Myocyte (in vitro differentiated cells): ENCODE measurements at regions not wholly inside any gene's neighbourhood (a gene's known extent, or its start where the extent isn't known, plus 50 kb on each side); places are given as distances from the start of the nearest gene placed in this dataset.
"Not testable (repeated sequence)": the region's sequence is repeated elsewhere in the genome, so short reads cannot be mapped to it uniquely, and the experiment has no call there.

Experiments
- DNase-seq: peaks from one replicate; pipeline ENCODE4 v3.0.0-alpha.2; 2012; ENCODE audit warnings: low read depth

DNA sequence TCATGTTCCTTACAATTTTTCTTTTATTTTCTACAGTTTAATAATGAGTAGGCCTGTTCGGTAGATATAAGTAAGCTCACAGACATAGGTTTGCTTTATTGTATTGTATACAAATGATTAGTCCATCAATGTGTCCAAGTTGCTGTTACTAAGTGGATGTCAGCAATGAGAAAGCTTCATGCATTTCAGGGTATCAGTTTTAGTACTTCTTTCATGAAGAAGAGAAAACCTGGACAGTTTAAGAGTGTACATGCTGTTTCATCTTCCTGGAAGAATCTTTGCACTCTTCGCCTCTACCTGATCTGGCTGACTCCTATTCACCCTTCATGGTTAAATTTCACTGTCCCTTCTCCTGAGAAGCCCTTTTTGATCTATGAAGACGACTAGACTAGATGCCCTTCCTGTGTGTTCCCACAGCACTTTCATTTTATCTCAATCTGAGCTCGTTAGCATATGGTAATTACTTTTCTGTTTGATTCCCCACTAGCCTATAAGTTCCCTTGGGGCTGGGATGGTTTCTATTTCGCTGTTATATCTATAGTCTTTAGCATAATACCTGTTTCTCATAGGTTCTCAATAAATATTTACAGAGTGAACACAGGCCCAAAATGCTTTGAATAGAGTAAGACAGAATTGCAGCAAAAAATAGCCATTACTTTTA is 70.7 kb downstream of the CETN3 start:
- no peak for DNase-seq

DNA sequence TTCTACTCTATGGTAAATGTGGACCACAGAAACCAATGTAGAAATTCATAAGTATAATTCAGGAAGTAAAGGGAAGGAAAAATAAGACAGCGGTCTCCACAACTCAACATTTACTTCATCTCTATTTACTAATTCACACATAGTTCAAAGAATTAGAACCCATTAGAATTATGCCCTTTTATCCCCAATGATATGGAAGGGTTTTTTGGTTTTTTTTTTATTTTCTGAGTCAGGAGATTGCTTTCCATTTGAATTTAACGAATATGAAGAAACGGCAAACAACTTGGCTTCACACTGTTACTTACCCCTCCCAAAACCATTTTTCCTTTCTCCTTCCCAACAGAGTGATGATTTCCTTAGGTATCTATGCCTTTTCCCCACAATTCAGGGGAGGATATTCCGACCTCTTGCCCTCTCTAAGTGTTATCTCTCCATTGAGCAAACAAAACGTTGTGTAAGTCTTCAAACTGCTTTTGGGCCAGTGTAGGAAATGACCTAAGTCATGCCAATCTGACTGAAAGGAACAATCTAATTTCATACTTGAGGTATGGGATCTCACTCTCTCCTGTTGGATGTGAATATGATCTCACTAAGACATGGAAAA is 72.0 kb downstream of the CETN3 start:
- no peak for DNase-seq

DNA sequence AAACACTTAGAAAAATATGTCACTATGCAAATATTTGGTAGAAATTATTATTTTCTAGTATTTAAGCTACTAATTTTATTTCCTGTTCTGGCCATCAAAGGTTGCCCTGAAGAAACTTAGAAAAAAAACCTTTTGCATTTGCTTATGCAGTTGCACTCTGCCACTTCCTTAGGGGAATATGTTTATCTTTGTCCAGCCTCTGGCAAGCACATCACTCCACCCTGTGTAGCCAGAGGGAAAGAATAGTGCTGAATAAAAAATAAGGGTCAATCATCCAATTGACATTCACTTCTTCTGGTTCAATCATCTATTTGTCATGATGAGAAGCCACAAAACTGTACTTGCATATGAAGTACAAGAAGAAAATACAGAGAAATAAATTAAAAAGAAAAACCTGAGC is 72.8 kb downstream of the CETN3 start:
- no peak for DNase-seq

DNA sequence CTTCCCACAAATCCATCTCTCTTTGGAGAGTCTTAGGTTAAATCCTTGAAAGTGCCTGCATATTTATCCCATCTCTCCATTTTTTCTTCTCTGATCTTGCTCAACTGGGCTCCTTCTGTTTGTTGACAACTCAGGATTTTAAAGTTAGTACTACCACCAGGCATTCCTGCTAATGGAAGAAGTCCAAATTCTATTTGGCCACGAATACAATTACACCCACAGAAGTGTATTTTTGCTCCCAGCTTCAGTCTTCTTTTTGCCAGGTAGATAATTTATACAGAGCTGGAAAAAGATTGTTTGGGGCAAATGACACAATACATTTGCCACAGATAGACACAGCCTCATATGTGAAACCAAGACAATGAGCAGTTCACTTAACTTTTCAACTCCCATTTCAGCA is 74.8 kb downstream of the CETN3 start:
- no peak for DNase-seq

DNA sequence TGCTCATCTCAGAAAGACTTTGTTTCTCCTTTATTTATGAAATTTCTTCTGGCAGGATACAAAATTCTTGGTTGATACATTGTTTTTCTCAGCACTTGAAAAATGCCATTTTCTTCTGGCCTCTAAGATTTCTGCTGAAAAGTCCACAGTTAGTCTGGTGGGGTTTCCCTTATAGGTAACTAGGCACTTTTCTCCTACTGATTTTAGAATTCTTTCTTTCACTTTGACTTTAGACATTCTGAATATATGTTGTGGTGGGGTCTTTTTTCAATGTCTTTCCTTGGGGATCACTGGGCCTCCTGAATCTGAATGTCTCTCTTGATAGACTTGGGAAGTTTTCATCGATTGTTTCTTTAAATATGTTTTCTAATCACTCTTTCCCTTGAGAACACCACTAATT is 79.6 kb downstream of the CETN3 start:
- no peak for DNase-seq

DNA sequence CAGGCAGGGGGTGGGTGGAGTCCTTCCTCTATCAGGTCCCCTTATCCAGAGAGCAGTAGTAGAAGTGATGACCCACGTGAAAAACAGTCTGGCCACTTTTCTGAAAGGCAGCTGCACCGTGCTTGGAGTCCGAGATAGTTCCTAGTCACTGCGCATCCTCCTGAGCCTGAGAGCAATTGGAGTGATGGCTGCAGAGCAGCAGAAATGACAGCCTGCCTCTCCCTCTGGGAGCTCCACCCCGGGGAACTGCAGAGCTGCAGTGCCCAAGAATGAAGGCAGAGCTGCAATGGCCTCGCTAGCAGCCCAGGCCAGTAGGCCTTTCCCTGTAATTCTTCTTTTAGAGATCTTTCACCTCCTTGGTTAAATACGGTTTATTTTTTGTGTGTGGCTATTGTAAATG is 82.6 kb downstream of the CETN3 start:
- DNase-seq: no peak

DNA sequence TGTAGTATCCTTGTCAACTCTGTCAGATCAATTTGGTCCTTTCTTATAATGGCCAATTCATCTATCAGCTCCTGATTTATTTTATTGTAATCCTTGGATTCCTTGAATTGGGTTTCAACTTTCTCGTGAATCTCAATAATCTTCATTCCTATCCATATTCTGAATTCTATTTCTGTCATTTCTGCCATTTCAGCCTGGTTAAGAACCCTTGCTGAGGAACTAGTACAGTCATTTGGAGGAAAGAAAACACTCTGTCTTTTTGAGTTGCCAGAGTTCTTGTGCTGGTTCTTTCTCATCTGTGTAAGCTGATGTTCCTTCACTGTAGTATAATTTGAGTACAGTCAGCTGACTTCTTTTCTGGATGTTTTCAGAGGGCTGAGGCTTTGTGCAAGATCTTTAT is 84.5 kb downstream of the CETN3 start:
- no peak for DNase-seq

DNA sequence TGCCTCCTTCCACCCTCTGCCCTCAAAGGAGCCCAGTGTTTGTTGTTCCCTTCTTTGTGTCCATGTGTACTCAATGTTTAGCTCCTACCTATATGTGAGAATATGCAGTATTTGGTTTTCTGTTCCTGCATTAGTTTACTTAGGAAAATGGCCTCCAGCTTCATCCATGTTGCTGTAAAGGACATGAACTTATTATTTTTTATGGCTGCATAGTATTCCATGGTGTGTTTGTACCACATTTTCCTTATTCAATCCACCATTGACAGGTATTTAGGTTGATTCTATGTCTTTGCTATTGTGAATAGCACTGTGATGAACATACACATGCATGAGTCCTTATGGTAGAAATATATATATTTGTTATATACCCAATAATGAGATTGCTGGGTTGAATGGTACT is 89.2 kb downstream of the CETN3 start:
- not testable (repeated sequence) for DNase-seq

DNA sequence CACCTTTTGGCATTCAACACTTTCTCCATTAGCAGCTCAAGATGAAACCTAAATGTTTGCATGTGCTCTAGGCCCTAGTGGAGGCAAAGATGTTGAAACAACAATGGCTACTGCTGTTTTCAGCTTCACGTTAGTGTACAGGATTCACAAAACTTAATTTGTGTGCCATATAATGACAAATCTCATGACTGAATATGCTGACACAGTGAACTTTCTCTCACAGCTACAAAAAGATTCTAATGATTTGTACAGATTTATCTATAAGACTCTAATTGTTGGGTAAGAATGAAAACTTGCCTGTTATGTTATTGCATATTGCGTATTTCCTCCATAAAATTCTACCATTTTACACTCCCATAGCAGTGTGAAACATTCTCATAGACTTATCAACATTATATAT is 97.5 kb downstream of the CETN3 start:
- DNase-seq: no peak

DNA sequence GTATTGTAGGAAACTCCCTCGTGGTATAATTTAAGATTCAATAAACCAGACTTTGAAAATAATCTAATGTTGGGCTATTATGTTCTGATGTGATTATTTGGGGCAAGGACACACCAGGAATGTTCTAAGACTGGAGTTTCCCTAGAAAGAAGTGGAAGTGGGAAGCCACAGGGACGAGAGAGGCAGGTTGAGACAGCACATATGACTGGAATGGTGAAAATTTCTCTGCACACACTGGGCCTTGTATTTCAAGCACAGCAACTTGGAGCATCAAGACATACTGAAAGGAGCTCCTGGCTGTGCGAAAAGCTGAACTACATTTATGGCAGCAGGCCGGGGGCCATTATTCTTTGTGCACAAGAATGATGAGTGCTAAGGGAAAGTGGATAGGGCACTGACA is 98.2 kb downstream of the CETN3 start:
- no peak for DNase-seq

DNA sequence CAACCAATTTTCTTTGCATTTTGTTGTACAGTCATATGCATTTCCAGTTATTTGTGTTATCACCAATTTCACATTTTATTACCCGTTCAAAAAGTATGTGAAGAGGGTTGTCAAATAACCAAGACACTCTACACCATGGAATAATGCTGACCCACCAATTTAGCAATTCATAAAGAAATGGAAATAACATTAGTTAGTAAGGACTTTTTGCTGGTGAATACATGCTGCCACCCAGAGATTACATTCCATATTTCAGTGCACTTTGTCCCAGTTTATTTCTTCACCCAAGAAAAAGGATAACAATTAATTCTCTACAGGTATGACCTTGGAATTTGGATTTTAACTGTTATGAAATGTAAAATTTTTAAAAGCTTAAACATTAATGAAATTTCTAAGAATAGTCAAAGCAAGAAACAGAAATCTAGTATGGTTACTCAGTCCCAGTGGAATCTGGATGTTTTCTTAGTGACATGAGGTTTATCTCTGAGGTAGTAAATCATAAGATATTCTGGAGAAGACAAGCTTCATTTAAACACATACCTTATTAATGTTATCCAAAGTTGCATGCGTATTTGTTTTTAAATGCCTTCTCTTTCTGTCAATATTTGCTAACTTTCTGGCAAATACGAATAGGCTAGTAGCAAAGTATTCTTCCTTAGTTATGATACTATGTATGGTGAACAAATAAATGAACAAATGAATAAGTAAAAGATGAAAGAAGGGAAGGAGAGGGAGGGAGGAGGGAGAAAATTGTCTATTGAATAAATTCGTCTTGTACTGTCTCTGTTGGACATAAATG is 100.6 kb downstream of the CETN3 start:
- DNase-seq: no peak

DNA sequence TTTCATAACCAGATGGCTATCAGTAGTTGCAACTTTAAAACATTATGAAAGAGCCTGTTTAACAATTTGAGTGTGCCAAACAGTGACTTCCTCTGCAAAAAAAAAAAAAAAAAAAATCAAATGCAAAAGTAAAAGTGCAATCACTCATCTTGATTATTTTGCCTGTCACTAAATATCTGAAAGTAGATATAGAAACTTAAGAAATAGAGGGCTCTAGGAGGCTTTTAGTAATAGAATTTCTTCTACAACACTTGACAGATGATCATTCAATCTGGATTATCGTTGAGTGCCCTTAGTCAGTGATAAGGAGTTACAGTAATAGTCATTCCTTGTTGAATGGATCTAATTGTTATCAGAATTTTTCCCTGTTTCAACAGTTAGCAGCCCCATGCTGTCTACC is 101.8 kb downstream of the CETN3 start:
- DNase-seq: no peak

DNA sequence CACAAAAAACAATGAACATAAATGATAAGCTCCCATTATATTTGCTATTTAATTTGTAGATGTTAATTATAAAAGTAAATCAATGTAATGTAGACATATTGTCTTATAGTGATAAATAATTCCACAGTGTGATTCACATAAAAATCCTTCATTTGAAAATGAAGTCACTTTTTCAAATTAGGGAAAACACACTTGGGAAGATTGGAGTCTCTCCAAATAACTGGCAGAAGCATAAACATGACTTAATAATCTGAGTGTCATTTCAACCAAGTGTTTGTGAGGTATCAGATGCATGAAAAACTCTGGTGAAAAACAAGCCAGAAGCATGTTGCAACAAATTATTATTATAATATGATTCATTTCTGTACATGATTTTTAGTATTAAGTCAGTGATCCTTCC is 102.2 kb downstream of the CETN3 start:
- peak; percentile 3 for DNase-seq

DNA sequence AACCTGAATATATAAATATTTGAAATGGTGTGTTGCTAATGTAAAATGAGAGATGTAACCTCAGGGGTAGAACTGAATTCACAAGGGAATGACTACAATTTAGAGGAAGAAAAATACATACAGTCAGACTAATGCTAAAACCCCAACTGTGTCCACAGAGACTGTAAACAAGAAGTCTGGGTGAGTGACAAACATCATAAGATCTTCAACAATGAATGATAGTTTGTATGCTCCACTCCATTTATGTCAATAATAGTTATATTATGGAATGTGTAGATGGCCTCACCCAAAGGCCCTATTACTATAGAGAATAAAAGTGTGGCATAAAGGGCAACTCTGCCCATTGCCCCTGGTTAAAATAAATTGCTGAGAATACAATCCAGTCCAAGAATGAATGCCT is 102.9 kb downstream of the CETN3 start:
- no peak for DNase-seq

DNA sequence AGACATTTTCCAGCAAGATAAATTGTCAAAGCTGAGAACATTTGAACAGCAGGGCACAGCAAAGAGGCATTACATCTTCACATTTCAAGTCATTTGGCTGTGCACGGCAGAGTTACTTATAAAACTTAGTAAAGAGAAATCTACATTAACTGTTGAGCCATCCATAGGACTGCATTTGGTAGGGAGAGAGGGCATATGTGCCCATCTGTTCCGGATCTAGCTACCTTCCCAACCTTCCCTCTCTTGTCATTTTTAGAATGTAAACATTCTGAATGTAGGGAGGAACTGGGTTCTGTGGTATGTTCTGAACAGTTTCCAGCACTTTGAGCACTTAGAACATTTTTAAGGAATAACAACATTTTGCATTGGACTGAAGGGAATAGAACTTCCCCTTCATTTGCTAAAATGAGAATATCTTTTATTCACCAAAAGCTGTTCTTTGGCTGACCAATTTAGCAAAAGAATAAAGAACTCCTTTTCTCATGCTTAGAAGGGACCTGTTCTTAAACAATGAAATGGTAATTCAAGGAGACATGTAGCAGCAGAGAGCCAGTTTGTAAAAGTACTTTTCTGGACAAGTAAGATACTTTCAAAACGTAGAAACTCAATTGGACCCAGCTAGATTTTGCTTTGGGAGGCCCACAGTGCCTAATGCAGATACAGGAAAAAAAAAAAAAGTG is 104.4 kb downstream of the CETN3 start:
- DNase-seq: no peak

DNA sequence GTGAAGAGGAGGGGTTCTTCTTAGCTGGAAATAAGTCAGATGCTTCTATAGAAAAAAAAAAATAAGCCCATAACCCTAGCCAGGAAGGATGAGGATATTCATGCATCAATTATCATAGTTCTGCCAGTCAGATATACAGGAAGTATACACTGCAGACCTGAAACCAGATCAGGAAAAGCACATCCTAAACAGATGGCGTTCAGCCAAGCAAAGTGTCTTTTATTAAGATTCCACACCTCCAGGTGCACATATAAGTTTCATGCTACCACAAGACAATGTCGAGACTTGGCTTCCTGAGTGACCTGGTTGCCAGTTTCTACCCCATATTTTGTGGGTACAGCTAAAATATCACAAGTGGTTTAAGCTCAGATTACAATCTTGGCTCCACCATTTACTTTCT is 108.3 kb downstream of the CETN3 start:
- no peak for DNase-seq

DNA sequence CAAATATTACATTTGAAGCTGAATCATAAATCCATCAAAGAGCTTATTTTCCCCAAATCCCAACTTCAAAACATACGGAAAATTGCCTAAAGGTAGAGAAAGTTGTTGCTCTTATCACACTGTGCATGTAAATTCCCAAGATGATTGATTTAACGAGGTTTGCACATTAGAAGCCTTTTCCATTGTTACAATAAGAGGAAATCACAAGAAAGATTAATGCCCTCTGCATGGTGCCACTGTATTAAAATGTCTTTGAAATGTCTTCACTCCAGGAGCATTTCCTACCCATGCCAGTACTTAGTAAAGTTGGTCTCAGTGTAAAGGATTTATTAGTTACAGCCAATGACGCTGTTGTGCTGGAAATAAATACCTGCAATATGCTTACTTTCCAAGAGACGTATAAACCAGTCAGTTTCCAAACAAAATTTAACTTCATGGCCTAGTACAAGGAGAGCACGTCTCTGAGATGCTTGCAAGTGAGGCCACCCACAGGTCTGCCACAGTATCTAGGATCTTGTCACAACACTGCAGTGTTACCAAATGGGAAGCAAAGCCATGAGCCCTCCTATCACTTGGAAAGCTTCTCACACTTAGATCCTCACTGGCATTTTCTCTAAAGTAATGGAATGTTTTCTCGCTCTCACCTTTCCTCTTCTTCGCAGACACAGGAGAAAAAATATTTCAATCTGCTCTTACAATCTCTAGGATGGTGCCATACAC is 112.4 kb downstream of the CETN3 start:
- no peak for DNase-seq

DNA sequence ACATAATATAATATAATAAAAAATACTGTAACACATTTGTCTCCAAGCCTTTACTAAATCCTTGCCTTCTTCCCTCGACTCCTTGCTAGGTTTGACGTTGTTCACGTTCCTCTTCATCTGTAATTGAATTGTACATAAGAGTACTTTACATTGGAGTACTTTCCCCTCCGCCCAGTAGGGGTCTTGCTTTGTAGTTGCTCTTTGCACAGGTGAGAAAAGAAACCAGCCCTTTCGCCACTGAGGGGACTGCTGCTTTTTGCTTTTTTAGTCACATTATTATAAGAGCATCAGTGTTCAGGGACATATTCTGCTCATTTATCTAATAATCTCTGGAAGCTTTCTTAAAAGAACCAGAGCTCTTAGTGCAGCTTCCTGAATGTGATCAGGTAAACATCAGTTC is 115.0 kb downstream of the CETN3 start:
- no peak for DNase-seq

DNA sequence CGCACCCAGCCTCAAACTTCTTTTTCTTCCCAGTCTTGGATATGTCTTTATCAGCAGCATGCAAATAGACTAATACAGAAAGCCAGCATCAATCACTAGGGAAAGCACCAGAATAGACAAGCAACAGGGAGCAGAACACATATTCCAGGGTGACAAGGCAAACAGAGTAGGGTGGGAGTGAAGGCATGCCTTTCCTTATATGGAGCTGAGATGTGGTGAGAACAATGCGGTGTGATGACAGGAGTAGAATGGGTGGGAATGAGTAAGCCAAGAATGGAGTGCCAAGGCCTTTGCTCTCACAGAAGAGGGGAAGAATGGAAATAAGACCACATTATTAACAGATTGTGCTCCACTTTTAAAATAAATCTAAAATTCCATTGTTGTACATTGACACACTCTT is 115.6 kb downstream of the CETN3 start:
- peak; percentile 17 for DNase-seq

DNA sequence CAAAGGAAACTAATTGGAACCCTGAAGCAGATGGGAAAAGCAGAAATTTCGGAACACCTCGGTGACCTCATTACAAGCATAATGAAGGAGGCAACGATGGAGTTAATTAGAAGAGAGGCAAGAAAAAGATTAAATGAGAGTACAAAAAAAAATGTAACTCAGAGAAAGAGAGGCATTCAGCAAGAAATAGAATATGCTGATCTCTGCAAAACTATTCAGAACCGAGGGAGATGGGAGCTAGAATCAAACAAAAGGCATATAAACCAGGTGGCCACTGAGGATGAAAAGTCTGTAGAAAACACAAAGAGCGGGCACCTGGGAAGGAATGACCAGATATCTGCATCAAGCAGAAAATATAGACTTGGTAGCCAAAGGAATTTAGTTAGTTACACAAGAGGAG is 118.9 kb downstream of the CETN3 start:
- no peak for DNase-seq

DNA sequence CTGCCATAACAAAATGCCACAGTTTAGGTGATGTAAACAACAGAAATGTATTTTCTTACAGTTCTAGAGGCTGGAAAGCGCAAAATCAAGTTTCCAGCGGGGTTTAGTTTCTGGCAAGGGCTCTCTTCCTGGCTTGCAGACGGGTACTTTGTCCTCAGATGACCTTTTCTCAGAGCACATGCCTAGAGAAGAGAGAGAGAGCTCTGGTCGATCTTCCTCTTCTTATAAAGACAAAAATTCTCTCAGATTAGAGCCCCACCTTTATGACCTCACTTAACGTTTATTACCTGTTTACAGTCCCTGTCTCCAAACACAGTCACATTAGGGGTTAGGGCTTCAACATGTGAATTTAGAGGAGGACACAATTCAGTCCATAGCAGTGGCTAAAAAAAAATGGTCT is 119.7 kb downstream of the CETN3 start:
- DNase-seq: peak; percentile 31

DNA sequence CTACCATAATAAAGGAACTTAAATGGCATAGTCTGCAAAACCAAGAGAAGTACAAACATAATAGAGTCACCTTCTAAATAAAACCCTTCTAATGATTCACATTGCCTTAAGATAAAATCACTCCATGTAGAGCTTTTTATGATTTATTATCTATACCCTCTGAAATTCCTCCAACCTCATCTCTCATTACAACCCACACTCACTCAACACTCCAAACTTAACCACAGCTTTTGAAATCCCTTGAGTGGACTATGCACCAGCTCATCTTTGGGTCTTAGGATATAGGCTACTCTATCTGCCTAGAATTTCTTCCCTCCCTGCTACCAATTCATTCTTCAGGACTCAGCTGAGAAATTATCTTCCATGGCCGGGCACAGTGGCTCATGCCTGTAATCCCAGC is 122.5 kb downstream of the CETN3 start:
- peak; percentile 8 for DNase-seq
